IMR-90 (cell line): ENCODE measurements at regions not wholly inside any gene's neighbourhood (a gene's known extent, or its start where the extent isn't known, plus 50 kb on each side); places are given as distances from the start of the nearest gene placed in this dataset.

ENCODE experiments used
- ATAC-seq: fragments of 200-7000 bp; cut with Tn5 transposase; 2 replicates; pipeline ENCODE4 v1.9.1; 2020; ENCODE audit warnings: low read depth, mild to moderate bottlenecking, moderate library complexity
- BruUV-seq: library from RNA; stranded (reverse); fragments of 400-500 nt; replicated peaks from 2 replicates; lab custom pipeline; 2021; lab: Mats Ljungman, UMichigan
- CTCF ChIA-PET: fragments of 300-600 bp; formaldehyde crosslinking; extraction: SDS; loops from one replicate; lab custom pipeline; 2021; ENCODE audit warnings: antibody characterized with exemption; lab: Yijun Ruan, JAX
- POLR2A ChIA-PET: fragments of 300-600 bp; sonication (Branson Sonifier 250); formaldehyde crosslinking; loops from one replicate; lab custom pipeline; 2022; ENCODE audit warnings: antibody characterized with exemption; ENCODE audit not compliant: unreplicated experiment; lab: Charles Lee
- DNase-seq: peaks from one replicate; pipeline ENCODE4 v3.0.0; 2013
- H2AFZ ChIP-seq: replicated peaks from 2 replicates; pipeline ENCODE3; 2013; ENCODE audit warnings: low read length, mild to moderate bottlenecking; ENCODE audit not compliant: poor library complexity
- H2AK5ac ChIP-seq: 2 replicates; pipeline ENCODE4 v1.6.1; 2013; ENCODE audit warnings: low read depth, low read length, inconsistent platforms
- H2AK9ac ChIP-seq: replicated peaks from 2 replicates; pipeline ENCODE3; 2013; ENCODE audit warnings: mild to moderate bottlenecking, low read depth, low read length, moderate library complexity; ENCODE audit not compliant: poor library complexity
- H2BK120ac ChIP-seq: 2 replicates; pipeline ENCODE4 v1.6.1; 2013; ENCODE audit warnings: low read depth, low read length, inconsistent platforms
- H2BK15ac ChIP-seq: 3 replicates; pipeline ENCODE4 v1.6.1; 2013; ENCODE audit warnings: low read depth, low read length, inconsistent platforms
- H2BK20ac ChIP-seq: 2 replicates; pipeline ENCODE4 v1.6.1; 2013; ENCODE audit warnings: low read depth, mild to moderate bottlenecking, inconsistent platforms, low read length, moderate library complexity
- H2BK5ac ChIP-seq: 2 replicates; pipeline ENCODE4 v1.6.1; 2013; ENCODE audit warnings: mild to moderate bottlenecking, low read depth, low read length, inconsistent platforms; ENCODE audit not compliant: poor library complexity, severe bottlenecking
- H3K14ac ChIP-seq: replicated peaks from 2 replicates; pipeline ENCODE4 v1.6.1; 2013; ENCODE audit warnings: low read depth, low read length, inconsistent platforms
- H3K18ac ChIP-seq: 2 replicates; pipeline ENCODE4 v1.6.1; 2013; ENCODE audit warnings: low read depth, low read length, control low read depth
- H3K23ac ChIP-seq: 2 replicates; pipeline ENCODE4 v1.6.1; 2013; ENCODE audit warnings: low read depth, low read length, inconsistent platforms
- H3K27ac ChIP-seq: 2 replicates; pipeline ENCODE4 v1.5.1; 2013; ENCODE audit warnings: mild to moderate bottlenecking, control low read depth, low read length; ENCODE audit not compliant: insufficient read depth
- H3K27me3 ChIP-seq: 2 replicates; pipeline ENCODE4 v1.6.1; 2013; ENCODE audit warnings: low read length; ENCODE audit not compliant: control insufficient read depth, insufficient read depth
- H3K36me3 ChIP-seq: 2 replicates; pipeline ENCODE4 v1.6.1; 2013; ENCODE audit warnings: low read length, mixed read lengths; ENCODE audit not compliant: control insufficient read depth, insufficient read depth
- H3K4ac ChIP-seq: 2 replicates; pipeline ENCODE4 v1.6.1; 2013; ENCODE audit warnings: low read depth, low read length, inconsistent platforms
- H3K4me1 ChIP-seq: 2 replicates; pipeline ENCODE4 v1.6.1; 2013; ENCODE audit warnings: low read length, mixed read lengths; ENCODE audit not compliant: control insufficient read depth, insufficient read depth
- H3K4me2 ChIP-seq: 2 replicates; pipeline ENCODE4 v1.6.1; 2013; ENCODE audit warnings: low read depth, mild to moderate bottlenecking, control low read depth, low read length, moderate library complexity
- H3K4me3 ChIP-seq: 2 replicates; pipeline ENCODE4 v1.5.1; 2013; ENCODE audit warnings: low read depth, mild to moderate bottlenecking, control low read depth, low read length, moderate library complexity; ENCODE audit not compliant: insufficient read depth
- H3K56ac ChIP-seq: 2 replicates; pipeline ENCODE4 v1.6.1; 2013; ENCODE audit warnings: low read length, inconsistent platforms; ENCODE audit not compliant: insufficient read depth; ENCODE audit errors: extremely low read depth
- H3K79me1 ChIP-seq, 2 experiments: 2 replicates each; pipeline ENCODE4 v1.6.1; 2013; ENCODE audit warnings: low read length in 2 of 2, inconsistent platforms in 1 of 2, low read depth in 1 of 2
- H3K9ac ChIP-seq: 2 replicates; pipeline ENCODE4 v1.6.1; 2013; ENCODE audit warnings: low read depth, low read length, control low read depth
- H3K9me1 ChIP-seq: 2 replicates; pipeline ENCODE4 v1.6.1; 2013; ENCODE audit warnings: low read length, inconsistent platforms; ENCODE audit not compliant: insufficient read depth
- H3K9me3 ChIP-seq: 2 replicates; pipeline ENCODE4 v1.6.1; 2013; ENCODE audit warnings: low read length; ENCODE audit not compliant: control insufficient read depth, insufficient read depth
- H4K20me1 ChIP-seq: 2 replicates; pipeline ENCODE4 v1.6.1; 2013; ENCODE audit warnings: low read length, inconsistent platforms; ENCODE audit not compliant: insufficient read depth
- H4K5ac ChIP-seq: 2 replicates; pipeline ENCODE4 v1.6.1; 2013; ENCODE audit warnings: mild to moderate bottlenecking, low read depth, low read length, control low read depth
- H4K8ac ChIP-seq, 2 experiments: 2 replicates each; pipeline ENCODE4 v1.6.1; 2013; ENCODE audit warnings: low read depth in 2 of 2, low read length in 2 of 2, control low read depth in 1 of 2, inconsistent platforms in 1 of 2
- H4K91ac ChIP-seq: 2 replicates; pipeline ENCODE4 v1.6.1; 2013; ENCODE audit warnings: low read depth, low read length, inconsistent platforms; ENCODE audit not compliant: insufficient read depth
- MAZ ChIP-seq: IDR thresholded peaks from 2 replicates; pipeline ENCODE4 v1.6.1; 2012; ENCODE audit warnings: low read depth, mild to moderate bottlenecking, low read length, improper control_type of control experiment, moderate library complexity, borderline replicate concordance
- RCOR1 ChIP-seq: IDR thresholded peaks from 2 replicates; pipeline ENCODE4 v1.6.1; 2012; ENCODE audit warnings: mild to moderate bottlenecking, low read length, improper control_type of control experiment; ENCODE audit not compliant: insufficient replicate concordance
- WGBS, 2 experiments: methylation state at CpG; one replicate each; pipeline versions ENCODE4 v1.1.5 to v1.1.7; 2013; ENCODE audit warnings: missing lambda C conversion rate in 2 of 2; ENCODE audit not compliant: insufficient read length in 1 of 2; ENCODE audit errors: extremely low coverage in 2 of 2; 5-methylcytosine and 5-hydroxymethylcytosine counted together
- dilution Hi-C: fragments of 300-500 bp; cut with HindIII; formaldehyde crosslinking; loops from one replicate; pipeline ENCODE4 v1.14.3; 2018; ENCODE audit warnings: low sequenced_read_pairs; ENCODE audit not compliant: unreplicated experiment
- in situ Hi-C: fragments of 300-500 bp; cut with MboI; formaldehyde crosslinking; loops from 3 replicates; pipeline ENCODE4 v1.14.3; 2019; ENCODE audit warnings: low sequenced_read_pairs, inconsistent platforms, mixed read lengths
- intact Hi-C: fragments of 100-400 bp; cut with micrococcal nuclease; formaldehyde crosslinking; loops from 2 replicates; pipeline ENCODE4 v1.10.0; 2022

GRCh38 chr2:120440521-120441350, 94.8 kb downstream of the INHBB start:
- intact Hi-C loops, result no loop called here
- Histone ChIP-seq H3K9ac (no peak overlapping the region), H3K4me3 (no peak overlapping the region), H3K56ac (no peak overlapping the region), H3K23ac (no peak overlapping the region), H4K5ac (no peak overlapping the region), H2AK9ac (no peak overlapping the region), H4K8ac (no peak overlapping the region), H2BK5ac (no peak overlapping the region), H3K18ac (no peak overlapping the region), H3K36me3 (no peaks in the 10 kb centered on the region), H4K20me1 (no peaks in the 10 kb centered on the region), H3K4ac (no peak overlapping the region), H2AK5ac (no peak overlapping the region), H3K27me3 (peaks cover 78% of the 10 kb centered on the region), H3K79me1 (no peaks in the 10 kb centered on the region), H3K4me2 (no peak overlapping the region), H4K91ac (no peak overlapping the region), H2AFZ (no peak overlapping the region), H2BK15ac (no peak overlapping the region), H2BK120ac (no peak overlapping the region), H3K14ac (no peak overlapping the region), H3K9me3 (no peaks in the 10 kb centered on the region; the same call in 1 of the 2 replicates), H3K9me1 (no peaks in the 10 kb centered on the region), H2BK20ac (no peak overlapping the region), H3K4me1 (peaks cover 2% of the 10 kb centered on the region; the same call in 1 of the 2 replicates), H3K27ac (no peak overlapping the region)
- no peak for TF ChIP-seq RCOR1
- no peak for TF ChIP-seq MAZ
- in situ Hi-C loops, result no loop called here
- ChIA-PET CTCF (interaction anchor here (0.8 kb wide), 1 partner anchor 235 kb away, joined by 3 read pairs; no protein-coding TSS in a partner anchor), POLR2A (no interaction called here)
- ATAC-seq, result no peak
- dilution Hi-C loops, result no loop called here
- WGBS, 2 experiments, result 90% methylated on average over 7 of the region's 17 CpGs; no CpG with 5 or more reads in 1 of the 2 experiments
- no peak for DNase-seq
- no TSS peak for BruUV-seq
